Stimulated activated CD4-positive, alpha-beta T cell treated with anti-CD3 and anti-CD28 coated beads, Interleukin-4, amount 100 ng/mL, for 4 hours (primary cell): ENCODE measurements at regions not wholly inside any gene's neighbourhood (a gene's known extent, or its start where the extent isn't known, plus 50 kb on each side); places are given as distances from the start of the nearest gene placed in this dataset.

Experiments
- DNase-seq, 2 experiments: peaks; one replicate each; pipeline ENCODE4 v3.0.0-alpha.2; 2020

DNA sequence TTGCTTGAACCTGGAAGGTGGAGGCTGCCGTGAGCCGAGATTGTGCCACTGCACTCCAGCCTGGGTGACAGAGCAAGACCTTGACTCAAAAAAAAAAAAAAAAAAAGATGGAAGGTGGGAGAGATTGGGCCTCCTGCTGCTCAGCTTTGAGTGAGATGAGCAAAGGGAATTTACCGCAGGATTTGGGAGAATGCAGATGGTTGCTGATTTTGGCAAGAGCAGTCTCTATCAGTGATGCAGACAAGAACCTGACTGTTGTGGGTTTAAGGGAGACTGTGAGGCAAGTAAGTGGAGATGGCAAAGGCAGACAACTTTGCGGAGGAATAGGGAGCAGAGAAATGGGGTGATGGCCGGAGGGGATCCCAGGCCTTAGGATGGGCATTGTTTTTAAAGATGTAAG lies 1140.8 kb upstream of the AUTS2 start:
- no peak for DNase-seq

DNA sequence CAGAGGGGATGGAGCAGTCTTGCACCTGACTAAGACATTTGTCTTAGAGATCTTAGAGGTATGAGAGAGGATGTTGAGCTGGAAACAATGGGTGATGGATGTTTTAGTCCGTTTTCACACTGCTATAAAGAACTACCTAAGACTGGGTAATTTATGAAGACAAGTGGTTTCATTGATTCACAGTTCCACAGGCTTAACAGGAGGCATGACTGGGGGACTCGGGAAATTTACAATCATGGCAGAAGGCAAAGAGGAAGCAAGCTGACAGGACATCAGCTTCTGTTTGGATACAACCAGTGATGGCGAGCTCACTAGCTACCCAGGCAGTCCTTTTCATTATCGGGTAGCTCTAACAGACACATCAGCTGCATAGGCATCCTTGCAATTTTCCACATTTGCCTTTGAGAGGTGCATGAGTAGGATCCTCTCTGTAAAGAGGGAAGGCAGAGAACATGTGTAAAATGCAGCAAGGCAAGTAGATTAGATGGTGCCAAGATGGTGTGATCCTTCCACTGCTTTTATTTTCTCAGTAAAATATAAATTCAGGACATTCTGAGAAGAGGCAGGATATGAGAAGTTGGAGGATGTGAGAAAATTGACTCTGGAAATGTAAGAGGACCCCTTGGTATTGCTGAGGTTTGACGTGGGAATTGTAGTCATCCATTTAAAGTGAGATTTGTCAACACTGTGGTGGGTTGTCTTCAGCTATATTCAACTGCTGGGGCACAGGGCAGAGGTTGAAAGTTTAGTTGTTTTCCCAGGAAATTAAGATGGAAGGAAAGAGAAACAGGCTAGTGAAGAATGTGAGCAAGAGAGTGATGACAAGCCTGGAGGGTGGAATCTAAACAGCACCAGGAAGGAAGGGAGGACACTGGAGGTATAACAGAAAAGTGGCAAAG lies 1140.0 kb upstream of the AUTS2 start:
- no peak for DNase-seq

DNA sequence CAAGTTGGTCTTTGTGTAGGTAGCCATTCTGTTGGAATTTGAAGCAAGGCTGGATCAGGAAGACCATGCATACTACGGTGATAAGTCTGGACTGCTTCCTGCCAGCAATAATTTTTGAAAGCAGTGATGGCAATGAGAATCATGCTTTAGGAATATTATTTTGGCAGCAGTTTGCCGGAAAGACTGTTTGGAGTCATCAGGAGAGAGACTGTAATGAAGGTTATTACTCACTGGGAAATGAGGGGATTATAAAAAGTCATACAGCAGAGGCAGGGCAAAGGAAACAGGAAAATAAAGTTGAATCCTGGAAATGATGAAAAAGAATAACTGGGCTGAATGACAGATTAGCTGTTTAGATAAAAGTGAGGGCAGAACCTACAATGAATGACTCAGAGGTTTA lies 1136.8 kb upstream of the AUTS2 start:
- no peak for DNase-seq

DNA sequence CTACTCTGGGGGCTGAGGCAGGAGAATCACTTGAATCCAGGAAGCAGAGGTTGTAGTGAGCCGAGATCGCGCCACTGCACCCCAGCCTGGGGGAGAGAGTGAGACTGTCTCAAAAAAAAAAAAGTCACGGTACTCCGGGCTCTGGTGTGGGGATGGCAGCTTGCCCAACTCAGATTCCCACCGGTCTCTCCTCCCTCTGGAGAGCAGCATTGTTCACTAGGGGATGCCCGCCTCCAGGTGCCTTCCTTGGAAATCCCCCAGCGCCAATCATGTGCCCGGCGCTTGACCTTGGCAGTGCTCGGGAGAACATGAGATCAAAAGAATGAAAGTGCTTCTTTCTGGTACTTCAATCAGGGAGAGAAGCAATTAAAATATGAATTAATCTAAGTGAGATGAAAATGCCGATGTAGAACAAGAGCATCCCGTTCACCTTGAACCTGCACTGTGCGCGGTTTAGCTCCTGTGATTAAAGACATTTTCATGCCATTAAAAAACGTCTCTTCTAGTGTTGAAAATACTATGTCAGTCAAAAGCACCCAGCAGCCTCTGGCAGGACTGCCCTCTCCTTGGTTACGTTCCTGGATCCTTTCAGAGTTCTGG lies 1127.3 kb upstream of the AUTS2 start:
- no peak for DNase-seq

DNA sequence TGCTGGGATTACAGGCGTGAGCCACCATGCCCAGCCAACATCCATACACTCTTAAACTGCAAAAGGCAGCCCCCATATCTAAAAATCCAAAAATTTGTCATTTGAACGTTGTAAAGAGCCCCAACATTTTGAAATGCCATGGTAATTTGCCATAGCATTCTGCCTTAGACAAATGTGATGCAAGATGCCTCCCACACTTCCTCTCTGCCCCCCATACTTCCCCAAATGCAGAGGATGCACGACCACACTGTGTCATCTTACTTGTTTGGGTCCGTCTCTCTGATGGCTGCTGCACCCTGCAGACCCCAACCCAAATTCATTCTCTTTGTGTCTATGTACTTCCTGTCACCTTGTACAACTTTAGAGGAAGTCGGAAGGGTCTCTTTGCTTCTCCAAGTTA lies 1125.6 kb upstream of the AUTS2 start:
- DNase-seq: no peak

DNA sequence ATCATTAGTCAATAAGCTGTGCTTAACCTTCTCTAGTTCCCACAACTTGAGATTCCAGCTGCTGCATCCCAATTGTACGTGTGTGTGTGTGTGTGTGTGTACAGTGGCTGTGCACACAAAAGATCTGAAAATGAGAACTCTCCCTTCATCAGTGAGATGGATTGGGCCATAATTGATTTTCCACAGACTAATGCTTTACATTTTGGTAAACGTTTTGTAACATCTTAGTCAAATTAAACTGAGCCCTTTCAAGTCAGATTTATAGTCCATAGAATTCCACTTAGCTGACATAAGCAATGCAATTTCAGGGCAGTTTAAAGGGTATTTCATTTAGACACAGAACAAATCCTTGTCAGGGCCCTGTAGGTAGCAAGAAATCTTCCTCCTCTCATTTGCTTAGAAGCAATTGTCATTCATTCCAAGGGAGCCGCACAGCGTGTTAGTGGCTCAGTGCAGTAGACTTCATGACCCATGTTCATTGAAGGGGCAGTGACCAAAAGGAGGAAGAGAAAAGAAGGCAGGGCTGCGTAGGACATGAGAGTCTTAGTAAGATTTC lies 1123.5 kb upstream of the AUTS2 start:
- no peak for DNase-seq

DNA sequence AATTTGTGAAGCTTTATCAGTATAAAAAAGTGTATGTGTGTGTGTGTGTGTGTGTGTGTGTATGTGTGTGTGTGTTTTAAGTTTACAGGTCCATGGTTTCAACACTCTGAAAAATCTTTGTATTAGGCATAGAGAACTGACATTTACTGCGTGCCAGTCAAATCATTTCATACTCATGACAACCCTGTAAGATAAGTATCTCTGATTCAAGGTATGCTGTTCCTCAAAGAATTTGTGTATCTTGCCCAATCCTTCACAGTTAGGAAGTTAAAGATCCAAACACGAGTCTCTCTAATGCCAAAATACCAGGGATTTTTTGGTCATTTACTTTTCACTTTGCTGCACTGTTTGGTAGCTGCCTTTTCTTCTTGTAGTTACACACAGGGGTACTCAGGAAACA lies 1121.3 kb upstream of the AUTS2 start:
- no peak for DNase-seq

DNA sequence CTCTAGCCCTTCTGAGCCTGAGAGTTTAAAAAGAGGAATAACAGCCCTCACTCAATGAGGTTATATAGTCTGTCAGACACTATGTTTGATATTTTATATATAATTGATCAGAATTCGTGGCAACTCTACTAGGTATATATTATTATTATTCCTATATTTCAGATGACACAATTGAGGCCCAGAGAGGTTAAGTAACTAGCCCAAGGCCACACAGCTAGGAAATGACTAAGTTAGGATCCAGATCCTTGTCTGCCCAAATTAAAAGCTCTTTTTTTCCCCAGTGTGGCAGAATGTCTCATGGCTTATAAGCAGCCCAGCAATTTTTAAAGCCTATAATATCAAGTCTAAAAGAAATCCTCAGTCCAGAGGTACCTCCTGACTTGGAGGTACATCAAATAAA lies 1119.9 kb upstream of the AUTS2 start:
- DNase-seq: no peak

DNA sequence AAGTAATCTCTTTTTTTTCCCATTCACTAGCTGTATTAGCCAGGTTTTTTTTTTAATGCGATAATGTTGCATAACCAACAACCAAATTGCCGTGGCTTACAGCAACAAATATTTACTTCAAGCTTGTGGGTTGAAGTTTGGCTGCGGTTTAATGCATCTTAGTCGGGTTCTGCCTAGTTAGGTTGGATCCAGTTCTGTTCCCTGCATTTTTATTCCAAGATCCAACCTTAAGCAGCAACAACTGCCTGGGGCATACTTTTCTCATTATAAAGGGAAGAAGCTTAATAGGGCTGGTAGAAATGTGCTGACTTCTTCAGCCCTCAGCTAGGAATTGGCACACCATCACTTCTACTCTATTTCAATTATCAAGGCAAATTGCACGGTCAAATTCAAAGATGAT lies 1115.5 kb upstream of the AUTS2 start:
- no peak for DNase-seq

DNA sequence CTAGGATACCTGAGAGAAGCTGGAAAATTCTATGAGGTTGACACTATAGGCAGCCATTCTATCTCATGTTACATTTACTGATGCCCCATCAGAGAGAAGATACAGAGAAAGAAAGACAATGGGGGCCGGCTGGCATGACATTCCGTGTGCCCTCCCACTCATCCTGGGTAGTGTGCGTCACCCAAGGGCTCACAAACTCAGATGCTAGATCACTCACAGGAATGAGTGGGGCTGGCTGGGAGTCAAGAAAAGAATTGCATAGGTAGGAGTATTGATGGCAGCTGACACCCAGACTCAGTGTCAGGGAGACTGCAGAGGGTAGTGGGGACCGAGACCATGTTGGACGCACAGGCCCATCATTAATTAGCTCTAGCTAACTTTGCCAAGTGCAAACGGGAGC lies 1113.5 kb upstream of the AUTS2 start:
- no peak for DNase-seq

DNA sequence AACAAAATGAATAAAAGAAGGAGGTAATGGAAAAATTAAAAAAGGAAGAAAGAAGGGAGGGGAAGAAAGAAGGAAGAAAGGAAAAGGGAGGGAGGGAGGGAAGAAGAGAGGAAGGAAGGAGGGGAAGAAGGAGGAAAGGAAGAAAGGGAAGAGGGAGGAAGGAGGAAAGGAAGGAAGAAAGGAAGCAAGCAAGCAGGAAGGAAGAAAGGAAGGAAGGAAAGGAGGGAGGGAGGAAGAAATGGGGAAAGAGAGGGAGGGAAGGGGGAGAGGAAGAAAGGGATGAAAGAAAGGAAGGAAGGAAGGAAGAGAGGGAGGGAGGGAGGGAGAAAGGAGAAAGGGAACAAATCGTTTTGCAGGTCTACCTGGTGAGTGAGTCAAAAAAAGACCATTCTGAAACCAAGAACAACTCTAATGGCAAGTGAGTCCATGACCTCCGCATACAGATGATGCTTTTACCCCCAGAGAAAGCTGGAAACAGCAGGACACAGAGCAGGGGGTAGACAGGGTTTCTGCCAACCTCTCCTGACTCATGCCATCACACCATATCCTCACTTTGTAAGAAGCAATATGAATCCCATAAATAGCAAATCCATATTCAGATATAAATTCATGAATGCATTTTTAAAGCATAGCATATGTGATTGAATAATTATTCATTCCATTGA lies 1112.9 kb upstream of the AUTS2 start:
- no peak for DNase-seq

DNA sequence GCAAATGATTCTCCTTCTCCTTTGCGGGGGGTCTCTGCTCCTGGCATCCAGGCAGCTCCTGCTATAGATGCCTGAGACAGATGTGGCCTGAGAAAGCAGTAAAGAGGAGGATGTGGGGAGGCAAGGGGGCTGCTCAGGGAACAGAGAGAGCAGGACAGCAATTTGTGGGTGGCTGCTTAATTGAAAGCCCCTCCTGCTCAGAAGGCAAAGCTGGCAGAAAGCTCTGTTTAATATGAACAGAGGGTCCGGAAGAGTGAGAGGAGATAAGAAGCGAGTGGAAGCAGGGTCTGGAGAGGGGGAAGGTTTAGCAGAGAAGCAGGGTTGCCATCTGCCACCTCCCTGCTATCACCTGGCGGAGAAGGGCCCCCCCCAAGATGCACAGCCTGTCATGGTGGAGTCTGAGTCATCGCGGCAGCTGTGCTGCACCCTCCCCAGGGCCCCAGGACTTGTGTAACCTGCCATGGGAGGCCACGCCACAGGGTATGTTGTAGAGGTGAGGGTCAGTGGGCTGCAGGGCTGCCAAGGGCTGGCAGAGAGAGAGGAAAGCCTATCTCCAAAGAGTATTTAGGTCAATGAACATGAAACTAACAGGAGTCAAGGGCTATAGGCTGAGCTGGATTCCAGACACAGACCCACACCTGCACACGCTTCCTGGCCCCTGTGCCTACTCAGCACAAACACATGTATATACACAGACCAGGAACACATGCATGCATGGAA lies 1109.8 kb upstream of the AUTS2 start:
- DNase-seq: no peak

DNA sequence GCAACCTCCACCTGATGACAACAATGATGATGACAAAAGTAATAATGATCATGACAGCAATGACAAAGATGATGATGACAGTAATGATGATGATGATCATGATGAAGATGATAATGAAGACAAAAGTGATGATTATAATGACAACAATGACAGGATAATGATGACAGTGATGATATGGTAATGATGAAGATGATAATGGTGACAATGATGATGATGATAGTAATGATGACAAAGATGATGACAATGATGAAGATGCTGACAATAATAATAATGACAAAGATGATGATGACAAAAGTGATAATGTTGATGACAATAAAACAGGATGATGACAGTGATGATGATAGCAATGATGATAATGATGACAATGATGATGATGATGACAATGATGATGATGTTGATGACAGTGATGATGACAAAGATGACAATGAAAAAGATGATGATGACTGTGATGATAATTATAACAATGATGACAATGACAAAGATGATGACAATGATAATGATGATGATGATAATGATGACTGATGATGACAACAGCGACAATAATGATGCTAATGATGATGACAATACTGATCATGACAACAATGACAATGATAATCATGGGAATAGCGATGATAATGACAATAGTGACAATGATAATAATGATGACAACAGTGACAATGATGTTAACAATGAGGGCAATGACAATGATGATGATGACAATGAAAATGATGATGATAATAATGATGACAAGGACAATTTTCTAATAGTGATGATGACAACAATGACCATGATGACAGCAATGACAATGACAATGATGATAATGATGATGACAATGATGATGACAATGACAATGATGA lies 1106.5 kb upstream of the AUTS2 start:
- DNase-seq: no peak

DNA sequence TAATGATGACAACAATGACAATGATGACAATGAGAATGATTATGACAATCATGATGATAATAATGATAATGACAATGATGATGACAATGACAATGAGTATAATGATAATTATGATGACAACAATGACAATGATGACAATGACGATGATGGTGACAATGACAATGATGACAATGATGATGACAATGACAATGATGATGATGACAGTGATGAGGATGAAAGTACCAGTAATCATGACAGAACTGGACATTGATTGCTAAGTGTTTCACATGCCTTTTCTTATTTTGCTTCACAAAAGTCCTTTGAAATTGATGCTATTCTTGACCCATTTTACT lies 1106.0 kb upstream of the AUTS2 start:
- no peak for DNase-seq

DNA sequence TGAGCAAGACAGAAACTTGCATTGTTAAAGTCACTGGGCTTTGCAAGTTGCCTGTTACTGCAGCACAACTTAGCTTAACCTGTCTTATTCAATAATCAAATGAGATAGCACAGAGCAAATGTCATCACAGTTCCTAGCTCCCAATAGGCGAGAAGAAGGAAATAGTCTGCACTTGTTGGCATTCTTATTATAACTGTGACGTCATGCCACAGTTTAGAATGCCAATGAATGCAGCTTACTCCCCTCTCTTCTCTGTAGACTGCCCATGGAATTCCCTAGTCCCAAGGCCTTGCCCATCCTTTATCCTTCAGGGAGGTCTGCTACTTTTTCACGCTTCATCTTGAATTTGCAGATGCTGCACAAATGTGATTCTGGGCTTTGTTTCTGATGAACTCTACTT lies 1094.9 kb upstream of the AUTS2 start:
- DNase-seq: no peak

DNA sequence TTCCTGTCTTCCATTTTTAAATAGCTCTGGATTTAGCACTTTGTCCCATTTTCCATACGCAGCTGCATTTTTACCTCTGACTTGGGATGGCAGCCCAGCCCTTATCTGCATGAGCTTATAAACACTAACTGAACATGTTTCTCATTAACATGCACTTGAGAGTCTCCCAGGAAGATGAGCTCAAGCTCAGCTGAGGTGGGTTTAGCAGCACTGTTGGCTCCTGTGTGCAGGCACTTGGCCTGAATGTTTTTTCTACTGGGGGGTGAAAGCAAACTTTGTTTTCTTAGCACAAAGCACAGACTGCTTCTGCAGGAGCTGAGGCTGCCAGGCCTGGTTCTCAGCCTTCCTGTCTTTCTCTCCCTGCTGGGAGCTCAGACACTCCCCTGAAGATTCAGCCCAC lies 1093.6 kb upstream of the AUTS2 start:
- DNase-seq: no peak

DNA sequence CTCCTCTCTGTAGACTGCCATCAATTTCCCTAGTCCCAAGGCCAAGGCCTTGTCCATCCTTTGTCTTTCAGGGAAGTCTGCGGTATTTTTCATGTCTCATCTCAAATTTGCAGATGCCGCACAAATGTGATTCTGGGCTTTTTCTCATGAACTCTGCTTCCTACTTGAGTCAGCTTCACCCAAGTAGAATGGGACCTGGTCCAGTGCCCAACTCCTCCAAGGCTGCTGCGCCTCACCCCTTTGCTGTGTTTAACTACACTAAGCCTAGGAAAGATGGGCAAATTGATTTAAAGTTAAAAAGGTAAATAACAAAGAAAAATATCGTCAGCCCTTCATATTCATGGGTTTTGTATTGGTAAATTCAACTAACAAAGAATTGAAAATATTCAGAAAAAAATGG lies 1092.6 kb upstream of the AUTS2 start:
- DNase-seq: no peak

DNA sequence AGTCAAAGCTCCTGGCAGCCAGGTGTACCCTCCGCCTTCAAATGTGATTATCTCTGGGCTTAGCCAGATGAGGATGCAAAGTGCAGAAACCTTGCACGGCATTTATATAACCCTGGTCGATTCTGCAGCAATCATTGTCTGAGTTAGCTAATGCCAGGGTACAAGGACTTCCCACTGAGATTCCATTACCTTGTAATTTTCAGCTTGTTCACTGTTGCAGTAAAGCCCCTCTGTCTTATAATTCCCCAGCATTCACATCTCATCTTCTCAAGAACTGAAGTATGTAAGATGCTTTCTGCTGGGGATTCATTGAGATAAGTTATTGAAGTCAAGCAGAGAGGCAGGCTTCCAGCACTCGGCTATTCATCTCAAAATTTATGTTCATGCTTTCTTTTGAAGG lies 1090.6 kb upstream of the AUTS2 start:
- DNase-seq: no peak

DNA sequence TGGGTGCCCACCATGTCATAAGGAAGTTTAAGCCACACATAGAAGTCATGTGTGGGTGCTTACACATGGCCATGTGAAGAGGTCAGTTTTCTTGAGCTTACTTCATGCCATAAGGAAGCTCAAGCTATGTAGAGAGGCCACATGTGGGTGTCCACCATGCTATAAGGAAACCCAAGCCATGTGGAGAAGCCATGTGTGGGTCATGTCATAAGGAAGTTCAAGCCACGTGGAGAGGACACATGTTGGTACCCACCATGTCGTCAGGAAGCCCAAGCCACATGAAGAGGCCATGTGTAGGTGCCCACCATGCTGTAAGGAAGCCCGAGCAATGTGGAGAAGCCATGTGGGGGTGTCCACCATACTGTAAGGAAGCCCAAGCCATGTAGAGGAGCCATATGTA lies 1089.2 kb upstream of the AUTS2 start:
- DNase-seq: no peak

DNA sequence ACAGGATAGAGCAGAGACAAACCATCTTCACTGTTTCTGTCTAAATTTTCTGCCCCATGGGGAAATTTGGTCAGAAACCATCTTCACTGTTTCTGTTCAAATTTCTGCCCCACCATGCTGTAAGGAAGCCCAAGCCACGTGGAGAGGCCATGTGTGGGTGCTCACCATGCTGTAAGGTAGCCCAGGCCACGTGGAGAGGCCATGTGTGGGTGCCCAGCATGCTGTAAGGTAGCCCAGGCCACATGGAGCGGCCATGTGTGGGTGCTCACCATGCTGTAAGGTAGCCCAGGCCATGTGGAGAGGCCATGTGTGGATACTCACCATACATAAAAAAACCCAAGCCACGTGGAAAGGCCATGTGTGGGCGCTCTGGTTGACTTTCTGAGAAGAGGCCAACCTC lies 1088.7 kb upstream of the AUTS2 start:
- DNase-seq: no peak

DNA sequence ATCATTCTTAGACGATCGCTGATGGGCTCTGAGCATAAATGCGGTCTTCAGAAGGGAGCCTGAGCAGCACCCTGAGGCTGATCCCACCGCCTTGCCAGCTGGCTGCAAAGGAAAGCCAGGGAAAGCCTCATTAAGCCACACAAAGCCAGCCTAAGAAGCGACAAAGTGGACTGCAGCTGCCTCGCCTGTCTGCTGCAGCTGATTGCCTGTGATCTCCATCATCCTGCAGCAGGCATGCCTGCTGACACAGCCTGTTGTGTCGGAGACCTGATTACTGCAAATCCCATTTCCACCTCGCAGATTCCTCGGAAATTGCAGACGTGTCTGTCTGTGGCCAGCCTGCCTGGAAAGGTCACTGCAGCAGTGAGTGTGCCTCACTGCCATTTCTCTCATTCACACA lies 1087.0 kb upstream of the AUTS2 start:
- no peak for DNase-seq

DNA sequence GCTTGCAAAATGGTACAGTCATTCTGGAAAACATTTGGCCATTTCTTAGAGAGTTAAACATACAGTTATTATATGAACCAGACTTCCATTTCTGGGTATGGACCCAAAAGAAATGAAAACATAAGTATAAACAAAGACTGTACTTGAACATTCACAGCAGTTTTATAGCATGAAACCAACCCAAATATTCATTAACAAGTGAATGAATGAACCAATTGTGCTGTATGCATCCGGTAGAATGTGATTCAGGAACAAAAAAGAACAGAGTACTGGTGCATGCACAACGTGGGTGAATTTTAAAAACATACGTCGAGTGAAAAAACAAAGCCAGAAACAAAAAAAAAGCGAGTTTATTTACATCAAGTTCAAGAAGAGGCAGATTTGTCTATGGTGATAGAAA lies 1085.8 kb upstream of the AUTS2 start:
- DNase-seq: no peak

DNA sequence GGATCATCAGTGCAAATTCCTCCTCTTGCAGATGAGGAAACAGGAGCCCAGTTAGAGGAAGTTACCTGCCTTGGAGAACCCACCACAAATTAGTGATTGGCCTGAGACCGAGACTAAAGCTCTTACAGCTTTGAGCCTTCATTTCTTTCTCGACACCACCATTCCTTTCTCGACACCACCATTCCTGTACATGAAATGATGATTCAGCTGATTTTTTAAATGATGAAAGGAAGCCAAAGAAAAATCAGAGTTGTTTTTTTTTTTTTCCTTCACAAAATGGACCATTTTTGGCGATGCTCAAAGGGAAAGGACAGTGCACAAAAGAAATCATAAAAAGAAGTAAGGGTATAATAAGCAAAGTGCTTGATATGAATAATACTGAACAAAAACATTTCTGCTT lies 1080.2 kb upstream of the AUTS2 start:
- no peak for DNase-seq
